NCI-H2107 (cell line): ENCODE measurements at regions not wholly inside any gene's neighbourhood (a gene's known extent, or its start where the extent isn't known, plus 50 kb on each side); places are given as distances from the start of the nearest gene placed in this dataset.
"Not testable (repeated sequence)": the region's sequence is repeated elsewhere in the genome, so short reads cannot be mapped to it uniquely, and the experiment has no call there.

Experiments used
- DNase-seq: peaks from one replicate; lab custom pipeline; 2025; lab: John Stamatoyannopoulos, UW

DNA sequence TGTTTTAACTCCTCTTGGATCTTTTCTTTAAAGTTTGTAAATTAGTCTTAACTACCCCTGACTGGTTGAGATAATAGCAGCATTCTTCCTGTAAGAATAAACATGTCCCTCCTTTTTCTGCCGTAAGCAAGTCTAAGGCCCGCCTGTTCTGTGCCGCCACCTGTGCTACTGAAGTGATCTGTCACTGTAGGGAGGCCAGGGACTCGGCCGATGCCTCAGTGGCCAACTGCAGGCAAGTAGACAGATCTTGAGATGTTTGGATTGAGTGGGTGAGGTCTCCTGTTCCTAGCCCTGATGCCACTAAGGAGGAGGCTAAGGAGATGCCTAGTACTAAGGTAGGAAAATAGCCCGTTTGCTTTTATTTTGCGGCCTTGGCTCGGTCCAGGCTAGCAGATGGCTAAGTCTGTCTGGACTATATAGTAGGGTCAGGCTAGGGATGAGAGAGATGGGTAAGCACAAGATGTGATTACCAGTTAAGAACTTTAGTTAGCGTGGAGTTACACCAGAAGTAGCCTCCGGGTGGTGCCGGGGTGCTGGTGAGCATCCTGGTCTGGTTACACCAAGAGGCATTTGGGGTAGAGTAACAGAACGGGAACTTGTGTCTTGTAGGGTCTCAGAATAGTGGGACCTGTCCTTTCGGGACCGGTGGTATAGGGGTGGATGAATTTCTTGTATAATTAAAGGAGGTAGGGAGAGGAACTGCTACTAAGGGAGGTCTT is 584.2 kb downstream of the SUCLG1 start:
- DNase-seq = no peak

DNA sequence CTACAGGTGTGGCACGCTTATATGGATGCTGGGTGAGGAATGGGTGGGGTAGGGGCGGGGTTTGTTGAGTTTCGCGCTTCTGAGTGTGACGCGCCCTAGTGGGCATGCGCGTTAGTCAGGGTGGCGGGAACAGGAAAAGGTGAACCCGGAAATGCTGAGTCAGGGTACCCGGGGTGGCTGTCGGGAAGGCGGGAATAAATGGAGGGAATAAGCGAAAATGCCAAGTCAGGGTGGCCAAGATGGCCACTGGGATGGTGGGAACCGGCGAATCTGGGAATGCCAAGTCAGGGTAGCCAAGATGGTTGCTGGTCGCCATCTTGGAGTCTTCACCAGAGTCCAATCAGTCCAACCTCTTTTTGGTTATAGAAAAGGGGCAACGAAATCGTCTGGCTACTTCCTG is 585.0 kb downstream of the SUCLG1 start:
- no peak for DNase-seq

DNA sequence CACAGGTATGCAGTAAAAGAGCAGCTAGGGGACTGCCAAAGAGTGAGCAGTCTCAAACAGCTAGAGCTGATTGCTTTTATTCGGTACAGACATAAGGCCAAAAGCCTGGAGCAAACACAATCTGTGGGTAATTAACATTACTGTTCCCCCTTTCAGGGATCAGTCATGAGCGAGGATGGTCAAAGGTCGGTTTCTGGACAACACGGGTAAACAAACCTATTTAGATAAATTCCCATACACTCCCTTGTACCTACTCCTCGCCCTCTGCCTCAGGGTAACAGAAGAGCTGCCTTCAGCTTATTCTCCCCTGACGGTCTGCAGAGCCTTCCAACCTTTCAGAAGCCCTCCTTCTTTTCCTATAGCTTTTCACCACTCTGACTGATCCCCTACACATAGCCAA is 586.0 kb downstream of the SUCLG1 start:
- DNase-seq = no peak

DNA sequence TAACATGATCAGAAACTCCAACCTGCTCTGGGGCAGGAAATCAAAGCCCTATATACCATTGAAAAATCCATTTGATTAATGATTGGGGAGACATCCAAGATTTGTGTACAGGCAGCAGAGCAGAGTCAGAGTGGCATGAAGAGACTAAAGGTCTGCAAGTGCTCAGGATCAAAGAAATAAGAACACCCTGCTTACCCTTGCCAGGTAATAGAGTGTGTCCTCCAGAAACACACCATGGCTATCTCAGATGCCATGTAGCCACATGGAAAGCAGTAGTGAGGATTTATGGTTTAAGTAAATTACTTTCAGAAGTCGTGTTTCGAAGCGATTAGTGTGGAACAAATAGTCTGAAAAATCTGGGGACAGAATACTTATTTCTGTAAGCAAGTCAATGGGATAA is 592.9 kb downstream of the SUCLG1 start:
- no peak for DNase-seq

DNA sequence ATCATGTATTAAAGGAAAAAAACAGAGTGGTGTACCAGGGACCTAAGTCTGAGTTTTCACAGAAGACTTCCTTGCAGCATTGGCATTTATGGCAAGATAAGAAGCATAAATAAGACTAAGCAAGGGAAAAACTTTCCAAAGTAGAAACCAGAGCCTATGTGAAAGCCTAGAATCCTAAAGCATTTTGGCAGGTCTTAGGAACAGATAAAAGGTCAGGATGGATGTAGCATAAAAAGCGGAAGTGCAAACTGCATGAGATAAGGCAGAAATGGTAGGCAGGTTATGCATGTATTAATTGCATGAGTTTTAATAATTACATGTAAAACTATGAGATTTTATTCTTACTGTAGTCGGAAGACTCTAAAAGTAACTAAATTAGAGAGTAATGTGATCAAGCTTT is 596.5 kb downstream of the SUCLG1 start:
- DNase-seq = no peak

DNA sequence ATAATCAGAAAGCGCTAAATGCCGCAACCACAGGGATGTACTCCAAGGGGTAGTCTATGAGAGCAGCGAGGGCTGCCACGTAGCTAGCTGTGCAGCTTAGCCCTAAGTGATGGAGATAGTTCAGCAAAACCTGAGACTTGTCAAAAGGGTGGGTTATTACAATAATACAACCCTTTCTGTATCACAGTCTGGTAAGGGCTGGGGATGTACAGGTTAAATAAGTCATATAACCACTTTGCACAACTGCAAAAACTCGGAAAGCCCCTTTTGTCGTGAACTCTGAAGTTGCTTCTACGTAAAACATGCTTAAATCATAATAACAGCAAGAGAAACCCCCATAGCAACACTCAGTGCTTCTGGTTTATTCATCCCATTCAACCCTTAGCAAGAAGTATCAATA is 598.8 kb downstream of the SUCLG1 start:
- DNase-seq = no peak

DNA sequence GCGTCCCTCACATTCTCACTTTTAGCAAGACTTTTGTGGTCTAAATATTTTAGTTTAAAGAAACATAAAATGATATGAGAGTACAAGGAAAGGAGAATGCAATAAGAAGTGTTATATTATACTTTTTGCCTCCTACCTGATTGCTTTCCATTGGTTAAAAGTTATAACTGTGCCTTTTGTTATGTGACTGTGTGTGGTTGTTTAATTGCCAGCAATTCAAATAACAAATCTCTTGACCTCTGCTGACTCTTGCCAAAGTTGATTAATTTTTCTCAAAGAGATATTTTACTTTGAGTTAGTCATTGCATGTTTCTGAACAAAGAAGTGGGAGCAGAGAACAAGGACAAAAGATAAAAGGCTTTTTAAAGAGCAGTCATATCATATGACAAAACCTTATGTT is 599.5 kb downstream of the SUCLG1 start:
- no peak for DNase-seq

DNA sequence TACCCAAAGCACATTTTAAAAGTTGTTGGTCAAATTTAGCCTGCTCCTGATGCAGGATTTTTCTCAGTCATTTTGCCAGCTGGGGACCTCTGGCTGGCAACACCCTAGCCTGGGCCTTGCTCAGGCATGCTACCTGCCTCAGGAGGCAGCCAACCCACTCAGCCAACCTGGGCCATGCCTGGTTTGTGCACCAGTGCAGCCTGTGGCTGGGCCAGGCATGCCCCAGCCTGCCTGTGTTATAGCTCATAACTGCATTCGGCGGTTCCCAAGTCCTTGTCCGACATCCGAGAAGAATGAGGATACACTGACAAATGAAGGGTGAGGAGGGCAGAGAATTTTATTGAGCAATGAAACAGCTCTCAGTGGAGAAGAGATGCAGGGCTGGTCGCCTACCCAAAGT is 608.0 kb downstream of the SUCLG1 start:
- no peak for DNase-seq

DNA sequence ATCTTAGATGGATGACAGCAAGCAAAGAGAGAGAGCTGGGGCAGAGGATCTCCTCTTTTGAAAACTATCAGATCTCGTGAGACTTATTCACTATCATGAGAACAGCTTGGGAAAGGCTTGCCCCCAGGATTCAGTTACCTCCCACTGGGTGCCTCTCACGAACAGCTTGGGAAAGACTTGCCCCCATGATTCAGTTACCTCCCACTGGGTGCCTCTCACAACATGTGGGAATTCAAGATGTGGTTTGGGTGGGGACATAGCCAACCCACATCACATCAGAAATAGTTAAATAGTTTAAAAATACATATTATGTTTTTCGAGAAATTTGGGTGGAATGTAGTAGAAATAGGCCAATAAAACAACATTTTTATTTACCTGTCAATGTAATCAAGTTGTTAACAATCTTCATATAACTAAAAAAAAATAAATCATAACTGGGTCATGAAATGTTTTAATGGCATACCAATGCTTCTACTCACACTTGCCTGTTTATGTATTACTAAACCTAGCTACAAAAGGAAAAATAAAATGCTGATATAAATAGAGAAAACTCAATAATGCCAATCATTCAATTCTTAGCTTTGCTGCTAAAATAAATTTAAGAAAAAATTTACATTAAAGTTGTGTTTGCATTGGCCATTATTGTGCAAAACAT is 608.9 kb downstream of the SUCLG1 start:
- no peak for DNase-seq

DNA sequence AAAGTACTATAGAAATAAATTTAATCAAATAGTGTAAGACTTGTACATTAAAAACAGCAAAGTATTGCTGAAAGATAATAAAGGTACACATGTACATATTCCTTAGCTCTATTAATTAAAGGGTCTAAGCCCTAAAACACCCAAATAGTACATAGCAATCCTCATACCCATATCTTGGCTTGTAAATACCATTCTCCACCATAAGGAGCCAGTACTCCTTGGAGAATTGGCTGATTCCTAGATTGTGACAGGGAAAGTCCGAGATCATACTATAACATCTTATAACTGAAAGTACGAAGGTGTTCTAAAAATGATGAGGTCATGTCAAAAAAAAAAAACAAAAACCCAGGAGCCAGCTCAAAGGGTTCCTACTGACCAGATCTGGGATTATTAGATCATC is 614.6 kb downstream of the SUCLG1 start:
- DNase-seq = no peak

DNA sequence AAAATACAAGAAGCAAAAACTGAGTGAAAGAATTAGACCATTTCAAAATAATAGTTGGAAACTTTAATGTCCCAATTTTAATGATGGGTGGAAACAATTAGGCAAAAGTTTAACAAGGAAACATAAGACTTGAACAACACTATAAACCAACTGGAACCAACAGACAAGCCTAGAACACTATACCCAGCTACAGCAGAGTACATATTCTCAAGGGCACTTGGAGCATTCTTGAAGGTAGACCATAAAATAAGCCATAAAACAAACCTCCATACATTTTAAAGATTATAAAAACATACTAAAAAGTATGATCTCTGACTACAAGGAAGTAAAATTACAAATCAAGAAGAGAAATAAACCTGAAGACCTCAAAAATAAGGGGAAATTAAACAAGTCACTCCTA is 616.7 kb downstream of the SUCLG1 start:
- no peak for DNase-seq

DNA sequence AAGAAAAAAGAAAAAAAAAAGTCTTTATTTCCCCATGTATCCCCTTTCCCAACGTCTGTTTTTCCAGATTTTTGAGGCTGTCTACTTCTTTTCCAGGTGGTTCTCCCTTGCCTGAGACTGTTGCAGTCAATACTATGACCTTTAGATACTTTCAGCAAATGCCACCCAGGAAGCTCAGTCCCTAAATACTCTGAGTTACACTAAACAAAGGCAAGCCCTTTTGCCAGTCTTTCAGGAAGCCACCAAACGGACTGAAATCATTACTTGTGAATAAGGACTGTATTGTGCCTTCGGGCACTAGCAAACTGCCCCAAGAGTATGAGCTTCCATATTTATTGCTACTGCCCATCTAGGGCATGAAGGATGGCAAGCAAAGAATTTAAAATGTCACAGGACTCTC is 621.3 kb downstream of the SUCLG1 start:
- DNase-seq = no peak

DNA sequence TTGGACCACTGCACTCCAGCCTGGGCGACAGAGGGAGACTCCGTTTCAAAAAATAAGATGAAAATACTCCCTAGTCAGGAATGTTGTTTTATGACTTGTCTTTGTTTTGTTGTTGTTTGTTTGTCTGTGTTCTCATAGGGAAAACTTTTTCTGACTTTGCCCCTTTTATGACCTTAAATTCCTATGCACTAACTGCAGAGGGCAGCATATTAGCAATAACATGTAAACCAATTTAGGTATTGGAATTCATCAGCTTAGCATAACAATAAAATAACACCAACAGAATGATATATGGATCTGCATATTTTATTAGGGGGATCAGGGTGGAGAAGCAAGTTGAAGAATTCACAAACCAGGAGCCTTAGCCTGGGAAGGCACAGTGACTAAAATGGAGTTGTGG is 631.5 kb downstream of the SUCLG1 start:
- no peak for DNase-seq

DNA sequence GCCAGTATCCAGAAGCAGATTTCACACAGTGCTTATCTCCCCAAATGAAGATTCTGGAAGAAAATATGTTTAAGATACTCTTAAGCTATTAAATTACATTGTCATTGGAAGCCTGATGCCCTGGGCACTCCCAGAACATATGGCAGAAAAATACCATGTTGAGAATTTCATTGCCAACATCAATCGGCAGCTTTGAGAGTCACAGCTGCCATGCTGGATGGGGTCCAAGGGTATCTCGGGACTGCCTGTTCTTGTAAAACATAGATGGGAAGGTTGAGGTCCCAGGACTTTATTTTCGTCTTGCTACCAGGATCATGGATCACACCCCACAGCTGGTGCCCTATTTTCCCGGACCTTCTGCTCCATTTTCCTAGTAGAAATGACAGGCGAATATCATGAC is 632.5 kb downstream of the SUCLG1 start:
- DNase-seq = no peak

DNA sequence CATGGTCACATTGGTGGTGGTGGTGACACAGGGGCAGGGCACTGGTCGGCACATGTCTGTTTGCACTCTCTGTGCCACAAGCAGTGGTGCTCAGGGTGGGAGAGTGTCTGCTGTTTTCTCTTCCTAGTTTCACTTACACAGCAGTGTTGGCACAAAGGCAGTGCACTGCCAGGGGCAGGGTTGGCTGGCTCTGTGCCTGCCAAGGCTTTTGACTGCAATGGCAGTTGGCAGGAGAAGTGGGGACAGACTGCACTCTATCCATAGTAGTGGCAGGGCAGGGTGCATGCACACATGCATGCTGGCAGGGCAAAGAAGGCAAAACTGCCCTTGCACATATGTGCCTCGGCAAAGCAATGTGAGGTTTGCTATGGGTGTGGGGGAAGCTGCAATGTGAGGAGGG is 635.9 kb downstream of the SUCLG1 start:
- no peak for DNase-seq

DNA sequence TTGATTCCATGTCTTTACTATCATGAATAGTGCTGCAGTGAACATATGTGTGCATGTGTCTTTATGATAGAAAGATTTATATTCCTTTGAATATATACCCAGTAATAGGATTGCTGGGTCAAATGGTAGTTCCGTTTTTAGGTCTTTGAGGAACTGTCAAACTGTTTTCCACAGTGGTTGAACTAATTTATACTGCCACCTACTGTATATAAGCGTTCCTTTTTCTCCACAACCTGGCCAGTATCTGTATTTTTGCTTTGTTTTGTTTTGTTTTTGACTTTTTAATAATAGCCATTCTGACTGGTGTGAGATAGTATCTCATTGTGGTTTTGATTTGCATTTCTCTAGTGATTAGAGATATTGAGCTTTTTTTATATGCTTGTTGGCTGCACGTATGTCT is 641.6 kb downstream of the SUCLG1 start:
- no peak for DNase-seq

DNA sequence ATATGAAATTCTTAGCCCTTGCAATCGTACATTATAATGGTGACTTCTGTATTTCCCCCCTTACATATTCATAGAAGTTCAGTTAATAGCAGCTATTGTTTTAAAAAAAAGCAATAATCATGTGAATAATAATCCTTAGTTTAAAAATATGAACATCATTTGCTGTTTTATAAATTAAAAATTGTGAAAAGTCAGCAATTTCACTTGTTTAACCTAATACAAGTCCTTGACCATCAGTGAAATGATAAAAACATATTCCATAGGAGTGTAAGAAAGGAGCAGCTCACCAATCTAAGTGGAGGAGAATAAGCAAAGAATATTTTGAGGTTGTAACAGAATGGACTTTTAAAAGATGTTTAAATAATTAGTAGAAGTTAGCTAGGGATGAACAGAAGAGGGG is 650.2 kb downstream of the SUCLG1 start:
- DNase-seq = no peak

DNA sequence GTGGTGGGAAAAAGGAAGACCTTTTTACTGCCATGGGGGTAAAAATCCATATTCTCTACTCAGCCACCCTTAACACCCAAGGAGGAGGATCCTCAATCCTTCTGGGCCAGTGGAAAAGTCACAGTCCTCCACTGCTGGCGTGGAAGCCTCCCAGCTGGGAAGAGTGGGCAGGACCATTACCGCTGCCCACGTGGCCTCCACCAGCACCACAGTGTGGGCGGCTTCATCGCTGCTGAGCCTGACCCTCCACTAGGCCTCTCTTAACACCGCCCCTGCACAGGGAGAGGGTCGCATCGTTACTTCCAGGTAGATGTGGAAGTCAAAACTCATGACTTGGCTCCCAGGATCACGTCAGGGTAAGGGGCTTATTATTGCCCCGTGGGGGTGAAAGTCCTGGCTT is 656.5 kb downstream of the SUCLG1 start:
- DNase-seq = no peak

DNA sequence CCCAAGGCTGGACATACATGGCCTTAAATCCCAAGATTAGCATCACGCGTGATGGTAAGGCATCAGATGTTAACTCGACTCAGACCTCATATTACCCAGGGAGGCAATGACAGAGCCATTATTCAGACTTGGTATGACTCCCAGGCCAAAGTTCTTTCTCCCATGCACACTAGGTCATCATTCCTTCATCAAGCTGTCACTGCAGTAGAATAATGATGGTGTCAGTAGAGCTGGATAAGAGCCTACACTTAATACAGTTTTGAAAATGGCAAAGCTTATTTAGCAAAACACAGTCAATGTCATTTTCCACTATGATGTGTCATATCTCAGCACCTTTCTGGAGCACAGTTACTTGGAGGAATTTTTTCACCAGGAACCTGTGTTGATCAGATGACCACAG is 663.3 kb downstream of the SUCLG1 start:
- no peak for DNase-seq

DNA sequence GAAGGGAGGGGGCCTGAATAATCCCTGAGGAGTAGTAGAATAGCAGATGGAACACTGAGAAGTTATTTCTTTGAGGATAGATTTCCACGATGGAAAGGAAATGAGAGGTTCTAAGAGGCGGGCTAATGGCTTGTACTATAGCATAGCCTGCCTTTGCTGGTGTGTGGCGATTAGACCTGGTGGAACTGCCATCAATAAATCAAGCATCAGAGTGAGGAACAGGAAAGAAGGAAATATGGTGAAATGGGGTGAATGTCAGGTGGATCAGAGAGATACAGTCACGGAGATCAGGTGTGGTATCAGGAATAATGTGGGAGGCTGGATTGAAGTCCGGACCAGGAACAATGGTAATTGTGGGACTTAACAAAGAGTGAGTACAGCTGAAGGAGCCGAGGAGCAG is 668.6 kb downstream of the SUCLG1 start:
- DNase-seq = not testable (repeated sequence)

DNA sequence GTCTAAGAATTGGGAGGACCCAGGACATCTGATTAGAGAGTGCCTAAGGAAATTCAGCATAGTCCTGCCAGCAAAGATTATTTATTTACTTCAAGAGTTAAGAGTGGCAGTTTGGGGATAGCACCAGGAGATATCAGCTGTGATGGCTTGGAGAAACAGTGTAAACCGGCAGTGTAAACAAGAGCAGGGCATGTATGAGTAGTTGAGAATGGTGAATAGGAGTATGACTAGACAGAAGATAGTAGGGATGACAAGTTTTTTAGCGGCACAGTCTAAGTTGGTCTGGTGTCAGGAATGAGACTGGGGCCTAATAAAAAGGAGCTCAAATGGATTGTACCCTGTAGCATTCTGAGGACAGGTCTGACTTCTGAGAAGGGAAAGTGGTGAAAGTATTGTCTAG is 669.4 kb downstream of the SUCLG1 start:
- not testable (repeated sequence) for DNase-seq

DNA sequence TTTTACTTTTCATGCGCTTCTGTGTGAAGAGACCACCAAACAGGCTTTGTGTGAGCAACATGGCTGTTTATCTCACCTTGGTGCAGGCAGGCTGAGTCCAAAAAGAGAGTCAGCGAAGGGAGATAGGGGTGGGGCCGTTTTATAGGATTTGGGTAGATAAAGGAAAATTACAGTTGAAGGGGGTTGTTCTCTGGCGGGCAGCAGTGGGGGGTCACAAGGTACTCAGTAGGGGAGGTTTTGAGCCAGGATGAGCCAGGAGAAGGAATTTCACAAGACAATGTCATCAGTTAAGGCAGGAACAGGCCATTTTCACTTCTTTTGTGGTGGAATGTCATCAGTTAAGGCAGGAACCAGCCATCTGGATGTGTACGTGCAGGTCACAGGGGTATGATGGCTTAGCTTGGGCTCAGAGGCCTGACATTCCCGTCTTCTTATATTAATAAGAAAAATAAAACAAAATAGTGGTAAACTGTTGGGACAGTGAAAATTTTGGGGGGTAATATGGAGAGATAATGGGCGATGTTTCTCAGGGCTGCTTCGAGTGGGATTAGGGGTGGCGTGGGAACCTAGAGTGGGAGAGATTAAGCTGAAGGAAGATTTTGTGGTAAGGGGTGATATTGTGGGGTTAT is 670.0 kb downstream of the SUCLG1 start:
- not testable (repeated sequence) for DNase-seq

DNA sequence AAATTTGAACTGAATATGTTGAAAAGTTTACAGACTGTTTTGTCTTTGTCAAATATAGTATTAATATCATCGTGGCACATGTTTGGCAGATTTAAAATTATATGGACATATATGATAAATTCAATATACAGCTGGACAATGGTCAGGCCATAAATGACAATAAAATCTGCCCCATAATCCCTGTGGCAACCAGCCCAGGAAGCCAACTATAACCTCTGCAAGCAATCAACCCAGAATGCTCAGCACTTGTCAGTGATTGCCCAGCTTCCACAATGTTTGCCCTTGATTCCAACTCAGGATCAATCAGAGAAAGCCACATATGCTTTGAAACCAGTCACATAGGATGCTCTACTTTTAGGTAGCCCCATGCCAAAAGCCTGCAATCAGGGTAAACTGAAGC is 671.9 kb downstream of the SUCLG1 start:
- DNase-seq = no peak

DNA sequence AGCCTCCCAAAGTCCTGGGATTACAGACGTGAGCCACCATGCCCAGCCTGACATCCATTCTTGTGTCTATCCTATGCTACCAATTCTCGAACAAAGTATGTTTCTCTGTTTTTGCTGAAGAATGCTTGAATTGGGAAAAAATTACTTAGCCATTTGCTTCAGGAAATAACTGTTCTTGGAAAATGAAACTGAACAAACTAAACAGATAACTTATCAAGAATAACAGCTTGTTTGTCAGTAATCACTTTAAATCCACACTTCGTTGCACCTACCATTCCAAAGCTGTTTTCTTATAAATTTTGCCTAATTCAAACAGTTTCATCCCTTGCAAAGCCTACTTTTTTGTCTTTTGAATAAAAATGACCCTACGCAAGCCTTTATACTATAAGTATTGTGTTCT is 672.9 kb downstream of the SUCLG1 start:
- DNase-seq = no peak
